NCI-H2196 treated with DMSO at 0.1 percent for 48 hours (cell line): ENCODE measurements at regions not wholly inside any gene's neighbourhood (a gene's known extent, or its start where the extent isn't known, plus 50 kb on each side); places are given as distances from the start of the nearest gene placed in this dataset.

Experiments used
- DNase-seq: peaks from one replicate; lab custom pipeline; 2025; ENCODE audit not compliant: unreplicated experiment; lab: John Stamatoyannopoulos, UW

DNA sequence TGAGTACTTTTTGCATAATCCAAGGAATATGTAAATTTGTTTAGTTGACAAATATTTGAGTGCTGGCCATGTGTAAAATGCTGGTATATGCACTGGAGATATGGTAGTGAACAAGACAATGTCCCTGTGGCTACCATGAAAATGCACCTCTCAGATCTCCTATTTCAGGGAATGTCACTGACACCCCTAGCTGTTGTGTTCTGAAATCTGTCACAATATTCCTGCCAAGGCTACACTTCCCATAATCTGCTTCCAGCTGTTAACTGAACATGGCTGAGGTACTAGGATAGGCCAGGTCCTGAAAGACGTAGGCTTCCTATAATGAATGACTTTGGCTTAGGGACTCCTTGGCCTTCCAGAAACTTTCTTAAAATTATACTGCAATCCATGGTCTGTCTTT lies 197.8 kb downstream of the ZNF648 start:
- no peak for DNase-seq

DNA sequence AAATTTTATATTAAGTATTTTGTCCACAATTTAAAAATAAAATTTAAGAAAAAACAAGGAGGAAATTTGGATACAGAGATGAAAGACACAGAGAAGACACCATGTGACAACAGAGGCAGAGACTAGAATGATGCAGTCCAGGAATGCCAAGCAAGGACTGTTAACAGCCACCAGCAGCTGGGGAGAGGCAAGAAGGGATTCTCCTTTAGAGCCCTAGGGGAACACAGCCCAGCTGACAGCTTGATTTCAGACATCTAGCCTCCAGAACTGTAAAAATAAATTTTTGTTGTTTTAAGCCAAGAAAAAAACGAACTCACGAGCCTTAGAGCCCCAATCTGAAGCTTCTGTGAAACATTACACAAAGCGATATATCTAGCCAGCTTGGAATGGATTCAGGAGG lies 198.5 kb downstream of the ZNF648 start:
- no peak for DNase-seq

DNA sequence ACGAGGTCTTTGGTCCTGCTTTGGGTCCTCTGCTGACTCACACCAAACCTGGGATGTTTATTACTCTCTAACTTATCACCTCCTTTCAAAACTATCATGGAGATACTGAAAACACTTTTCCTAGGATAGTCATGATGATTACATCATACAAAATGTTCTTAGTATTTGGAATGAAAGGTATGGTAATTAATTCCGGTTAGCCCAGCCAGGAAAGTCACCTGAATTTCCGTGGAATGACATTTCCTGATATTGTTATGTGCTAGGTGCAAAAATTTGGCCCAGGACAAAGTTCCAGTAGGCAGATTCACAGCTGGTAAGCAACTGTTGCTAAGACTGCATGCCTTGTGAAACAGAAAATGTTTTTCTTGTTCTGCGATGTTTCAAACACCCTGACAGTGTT lies 203.4 kb downstream of the ZNF648 start:
- DNase-seq: no peak
